Activated T-cell treated with anti-CD3 and anti-CD28 coated beads, Interleukin-2, amount 50 U/mL, for 24 hours (primary cell): ENCODE measurements at regions not wholly inside any gene's neighbourhood (a gene's known extent, or its start where the extent isn't known, plus 50 kb on each side); places are given as distances from the start of the nearest gene placed in this dataset.
"Not testable (repeated sequence)": the region's sequence is repeated elsewhere in the genome, so short reads cannot be mapped to it uniquely, and the experiment has no call there.

Source experiments
- DNase-seq: peaks from one replicate; pipeline ENCODE4 v3.0.0-alpha.2; 2020
- H3K27ac Mint-ChIP-seq: 2 replicates; pipeline ENCODE4 v1.8.0; 2020; ENCODE audit warnings: mild to moderate bottlenecking, mixed read lengths
- H3K27me3 Mint-ChIP-seq: 2 replicates; pipeline ENCODE4 v1.8.0; 2020; ENCODE audit warnings: mixed read lengths
- H3K36me3 Mint-ChIP-seq: 2 replicates; pipeline ENCODE4 v1.8.0; 2020; ENCODE audit warnings: low read depth, mixed read lengths
- H3K4me1 Mint-ChIP-seq: 2 replicates; pipeline ENCODE4 v1.8.0; 2020; ENCODE audit warnings: low read depth, mixed read lengths
- H3K4me3 Mint-ChIP-seq: 2 replicates; pipeline ENCODE4 v1.8.0; 2020; ENCODE audit warnings: mild to moderate bottlenecking, moderate library complexity, mixed read lengths
- H3K9me3 Mint-ChIP-seq: 2 replicates; pipeline ENCODE4 v1.8.0; 2020; ENCODE audit warnings: mixed read lengths

- no peak overlapping the region for H3K4me3 Mint-ChIP-seq
- H3K36me3 Mint-ChIP-seq = no peaks in the 10 kb centered on the region
- no peak overlapping the region for H3K27ac Mint-ChIP-seq
- H3K9me3 Mint-ChIP-seq = peaks cover 4% of the 10 kb centered on the region
- H3K27me3 Mint-ChIP-seq = no peaks in the 10 kb centered on the region
- no peaks in the 10 kb centered on the region for H3K4me1 Mint-ChIP-seq
- DNase-seq = no peak
These were observed 1084.5 kb upstream of the FLRT2 start for GRCh38 chr14:84445486-84445885.

- H3K9me3 Mint-ChIP-seq = peaks cover 4% of the 10 kb centered on the region
- H3K4me1 Mint-ChIP-seq = no peaks in the 10 kb centered on the region
- no peak overlapping the region for H3K27ac Mint-ChIP-seq
- no peak for DNase-seq
- no peaks in the 10 kb centered on the region for H3K27me3 Mint-ChIP-seq
- no peaks in the 10 kb centered on the region for H3K36me3 Mint-ChIP-seq
- no peak overlapping the region for H3K4me3 Mint-ChIP-seq
These were observed 1083.7 kb upstream of the FLRT2 start for GRCh38 chr14:84446250-84446649.

- no peaks in the 10 kb centered on the region for H3K4me1 Mint-ChIP-seq
- no peak for DNase-seq
- no peak overlapping the region for H3K4me3 Mint-ChIP-seq
- H3K9me3 Mint-ChIP-seq = peaks cover 15% of the 10 kb centered on the region
- no peaks in the 10 kb centered on the region for H3K27me3 Mint-ChIP-seq
- H3K36me3 Mint-ChIP-seq = no peaks in the 10 kb centered on the region
- H3K27ac Mint-ChIP-seq = no peak overlapping the region
These were observed 1076.5 kb upstream of the FLRT2 start for GRCh38 chr14:84453307-84453950.

- Mint-ChIP-seq H3K4me1 (no peaks in the 10 kb centered on the region), H3K36me3 (no peaks in the 10 kb centered on the region), H3K27me3 (no peaks in the 10 kb centered on the region), H3K9me3 (peaks cover 15% of the 10 kb centered on the region), H3K4me3 (no peak overlapping the region), H3K27ac (no peak overlapping the region)
- DNase-seq = no peak
These were observed 1075.8 kb upstream of the FLRT2 start for GRCh38 chr14:84454114-84454513.

GRCh38 chr14:84456946-84457345 lies 1073.0 kb upstream of the FLRT2 start:
- no peak overlapping the region for H3K4me3 Mint-ChIP-seq
- DNase-seq = no peak
- no peaks in the 10 kb centered on the region for H3K36me3 Mint-ChIP-seq
- peaks cover 17% of the 10 kb centered on the region for H3K9me3 Mint-ChIP-seq
- no peaks in the 10 kb centered on the region for H3K4me1 Mint-ChIP-seq
- no peak overlapping the region for H3K27ac Mint-ChIP-seq
- H3K27me3 Mint-ChIP-seq = no peaks in the 10 kb centered on the region

GRCh38 chr14:84458881-84459280 lies 1071.1 kb upstream of the FLRT2 start:
- no peak for DNase-seq
- Mint-ChIP-seq H3K4me1 (no peaks in the 10 kb centered on the region), H3K9me3 (peaks cover 15% of the 10 kb centered on the region), H3K4me3 (no peak overlapping the region), H3K27ac (no peak overlapping the region), H3K27me3 (no peaks in the 10 kb centered on the region), H3K36me3 (no peaks in the 10 kb centered on the region)

GRCh38 chr14:84465880-84466279 lies 1064.1 kb upstream of the FLRT2 start:
- no peaks in the 10 kb centered on the region for H3K4me1 Mint-ChIP-seq
- no peak overlapping the region for H3K4me3 Mint-ChIP-seq
- no peaks in the 10 kb centered on the region for H3K36me3 Mint-ChIP-seq
- H3K9me3 Mint-ChIP-seq = peaks cover 18% of the 10 kb centered on the region
- H3K27ac Mint-ChIP-seq = no peak overlapping the region
- no peaks in the 10 kb centered on the region for H3K27me3 Mint-ChIP-seq
- DNase-seq = no peak

GRCh38 chr14:84468153-84468552 lies 1061.8 kb upstream of the FLRT2 start:
- no peaks in the 10 kb centered on the region for H3K36me3 Mint-ChIP-seq
- no peak overlapping the region for H3K4me3 Mint-ChIP-seq
- no peak overlapping the region for H3K27ac Mint-ChIP-seq
- H3K9me3 Mint-ChIP-seq = peaks cover 22% of the 10 kb centered on the region
- no peak for DNase-seq
- no peaks in the 10 kb centered on the region for H3K4me1 Mint-ChIP-seq
- no peaks in the 10 kb centered on the region for H3K27me3 Mint-ChIP-seq

- H3K27me3 Mint-ChIP-seq = no peaks in the 10 kb centered on the region
- no peak overlapping the region for H3K27ac Mint-ChIP-seq
- no peaks in the 10 kb centered on the region for H3K4me1 Mint-ChIP-seq
- no peak overlapping the region for H3K4me3 Mint-ChIP-seq
- DNase-seq = no peak
- H3K36me3 Mint-ChIP-seq = no peaks in the 10 kb centered on the region
- peaks cover 6% of the 10 kb centered on the region for H3K9me3 Mint-ChIP-seq
These were observed 1051.9 kb upstream of the FLRT2 start for GRCh38 chr14:84477996-84478395.

- Mint-ChIP-seq H3K36me3 (no peaks in the 10 kb centered on the region), H3K4me3 (no peak overlapping the region), H3K27me3 (no peaks in the 10 kb centered on the region), H3K4me1 (no peaks in the 10 kb centered on the region), H3K27ac (no peak overlapping the region), H3K9me3 (peaks cover 7% of the 10 kb centered on the region)
- DNase-seq = no peak
These were observed 1047.5 kb upstream of the FLRT2 start for GRCh38 chr14:84482256-84483071.

GRCh38 chr14:84483072-84483420 lies 1046.9 kb upstream of the FLRT2 start:
- Mint-ChIP-seq H3K27ac (no peak overlapping the region), H3K27me3 (no peaks in the 10 kb centered on the region), H3K4me3 (no peak overlapping the region), H3K9me3 (peaks cover 8% of the 10 kb centered on the region), H3K36me3 (no peaks in the 10 kb centered on the region), H3K4me1 (no peaks in the 10 kb centered on the region)
- no peak for DNase-seq

- DNase-seq, H3K36me3 Mint-ChIP-seq, H3K4me3 Mint-ChIP-seq, H3K27me3 Mint-ChIP-seq, H3K27ac Mint-ChIP-seq, H3K4me1 Mint-ChIP-seq: not testable (repeated sequence)
- peaks cover 12% of the 10 kb centered on the region for H3K9me3 Mint-ChIP-seq
These were observed 1045.7 kb upstream of the FLRT2 start for GRCh38 chr14:84484243-84484642.

- H3K4me1 Mint-ChIP-seq = no peaks in the 10 kb centered on the region
- H3K4me3 Mint-ChIP-seq = no peak overlapping the region
- H3K9me3 Mint-ChIP-seq = peaks cover 12% of the 10 kb centered on the region
- H3K36me3 Mint-ChIP-seq = no peaks in the 10 kb centered on the region
- DNase-seq = no peak
- no peak overlapping the region for H3K27ac Mint-ChIP-seq
- no peaks in the 10 kb centered on the region for H3K27me3 Mint-ChIP-seq
These were observed 1044.9 kb upstream of the FLRT2 start for GRCh38 chr14:84485036-84485435.

- Mint-ChIP-seq H3K9me3 (peaks cover 13% of the 10 kb centered on the region), H3K36me3 (no peaks in the 10 kb centered on the region), H3K27me3 (no peaks in the 10 kb centered on the region), H3K27ac (no peak overlapping the region), H3K4me1 (no peaks in the 10 kb centered on the region), H3K4me3 (no peak overlapping the region)
- no peak for DNase-seq
These were observed 1039.9 kb upstream of the FLRT2 start for GRCh38 chr14:84490081-84490480.

GRCh38 chr14:84492685-84493084 lies 1037.3 kb upstream of the FLRT2 start:
- Mint-ChIP-seq H3K27me3 (no peaks in the 10 kb centered on the region), H3K4me1 (no peaks in the 10 kb centered on the region), H3K9me3 (peaks cover 15% of the 10 kb centered on the region), H3K36me3 (no peaks in the 10 kb centered on the region), H3K4me3 (no peak overlapping the region), H3K27ac (no peak overlapping the region)
- DNase-seq = no peak
